Sigmoid colon (tissue), 4 donors: ENCODE measurements at regions not wholly inside any gene's neighbourhood (a gene's known extent, or its start where the extent isn't known, plus 50 kb on each side); places are given as distances from the start of the nearest gene placed in this dataset.

ENCODE experiments used
- CTCF ChIP-seq, 4 experiments: fragments of 450-650 bp in 3 of 4; fragments of 200-600 bp in 1 of 4; IDR thresholded peaks; one replicate each; pipeline ENCODE4 v1.5.1; 2016 to 2019; ENCODE audit warnings: antibody characterized with exemption in 4 of 4, mild to moderate bottlenecking in 3 of 4, moderate library complexity in 2 of 4
- EP300 ChIP-seq, 4 donors: sonication (generic); formaldehyde crosslinking; IDR thresholded peaks; one replicate each; pipeline ENCODE4 v1.6.1; 2017; ENCODE audit warnings: antibody characterized with exemption in 4 of 4
- POLR2A ChIP-seq, 2 donors: fragments of 450-650 bp; IDR thresholded peaks; one replicate each; pipeline ENCODE4 v1.6.1; 2016; ENCODE audit warnings: antibody characterized with exemption in 2 of 2, mild to moderate bottlenecking in 2 of 2, moderate library complexity in 2 of 2
- POLR2AphosphoS5 ChIP-seq, 4 donors: sonication (generic); formaldehyde crosslinking; IDR thresholded peaks; one replicate each; pipeline ENCODE4 v1.6.1; 2017; ENCODE audit warnings: antibody characterized with exemption in 4 of 4

DNA sequence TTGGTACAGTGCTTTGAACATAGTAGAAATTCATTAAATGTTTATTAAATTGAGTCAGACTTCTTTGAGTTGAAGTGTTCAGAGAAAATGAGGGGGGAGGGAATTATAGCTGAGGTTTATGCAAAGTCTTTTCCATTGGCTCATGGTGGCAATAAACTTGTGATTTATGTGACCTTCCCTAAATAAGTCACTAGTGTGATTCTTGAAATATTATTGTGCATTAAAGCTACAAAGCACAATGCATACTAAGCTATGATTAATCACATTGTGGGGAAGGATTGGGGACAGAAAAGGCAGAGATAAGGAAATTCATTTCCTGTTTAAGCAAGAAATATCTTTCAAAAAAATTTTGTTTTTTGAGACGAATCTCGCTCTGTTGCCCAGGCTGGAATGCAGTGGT lies 877.5 kb downstream of the TFAP2A start:
- TF ChIP-seq CTCF (IDR thresholded peaks at IDR 0.05) (no peak), EP300 (IDR thresholded peaks at IDR 0.05) (no peak), POLR2A (IDR thresholded peaks at IDR 0.05) (no peak), POLR2AphosphoS5 (IDR thresholded peaks at IDR 0.05) (no peak)
